Hepatocyte (in vitro differentiated cells): ENCODE measurements at regions not wholly inside any gene's neighbourhood (a gene's known extent, or its start where the extent isn't known, plus 50 kb on each side); places are given as distances from the start of the nearest gene placed in this dataset.

Source experiments
- EZH2 ChIP-seq: fragments of 200-600 bp; sonication (generic); IDR thresholded peaks from 2 replicates; pipeline ENCODE4 v1.6.1; 2016; ENCODE audit warnings: antibody characterized with exemption, mild to moderate bottlenecking, borderline replicate concordance
- EZH2phosphoT487 ChIP-seq: fragments of 200-600 bp; sonication (generic); IDR thresholded peaks from one replicate; pipeline ENCODE4 v1.6.1; 2018; ENCODE audit warnings: antibody characterized with exemption, mild to moderate bottlenecking, low read depth, moderate library complexity; ENCODE audit not compliant: unreplicated experiment, severe bottlenecking
- TF ChIP-seq, protein P1 (sequence below): fragments of 200-600 bp; sonication (generic); IDR thresholded peaks from 2 replicates; pipeline ENCODE4 v1.5.1; 2016; ENCODE audit warnings: antibody characterized with exemption, mild to moderate bottlenecking; ENCODE audit not compliant: poor library complexity

DNA sequence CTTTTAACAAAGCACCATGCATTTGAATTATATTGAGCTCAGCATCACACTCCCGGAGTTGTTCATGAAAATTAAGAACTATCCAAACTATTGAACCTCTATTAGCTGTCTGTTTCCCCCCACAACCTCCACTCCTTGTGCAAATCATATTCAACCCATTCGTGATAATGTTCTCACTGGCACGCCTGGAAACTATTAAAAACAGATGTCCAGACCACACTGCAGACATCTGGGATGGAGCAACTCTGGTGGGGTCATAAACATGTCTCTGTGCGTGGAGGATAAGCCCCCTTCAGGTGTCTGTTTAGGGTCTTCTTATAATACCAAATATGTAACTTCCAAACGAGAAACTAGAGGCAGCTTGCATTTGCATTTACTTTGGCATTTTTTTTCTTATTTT is 193.7 kb downstream of the TFAP2A start:
- TF ChIP-seq, protein P1, sequence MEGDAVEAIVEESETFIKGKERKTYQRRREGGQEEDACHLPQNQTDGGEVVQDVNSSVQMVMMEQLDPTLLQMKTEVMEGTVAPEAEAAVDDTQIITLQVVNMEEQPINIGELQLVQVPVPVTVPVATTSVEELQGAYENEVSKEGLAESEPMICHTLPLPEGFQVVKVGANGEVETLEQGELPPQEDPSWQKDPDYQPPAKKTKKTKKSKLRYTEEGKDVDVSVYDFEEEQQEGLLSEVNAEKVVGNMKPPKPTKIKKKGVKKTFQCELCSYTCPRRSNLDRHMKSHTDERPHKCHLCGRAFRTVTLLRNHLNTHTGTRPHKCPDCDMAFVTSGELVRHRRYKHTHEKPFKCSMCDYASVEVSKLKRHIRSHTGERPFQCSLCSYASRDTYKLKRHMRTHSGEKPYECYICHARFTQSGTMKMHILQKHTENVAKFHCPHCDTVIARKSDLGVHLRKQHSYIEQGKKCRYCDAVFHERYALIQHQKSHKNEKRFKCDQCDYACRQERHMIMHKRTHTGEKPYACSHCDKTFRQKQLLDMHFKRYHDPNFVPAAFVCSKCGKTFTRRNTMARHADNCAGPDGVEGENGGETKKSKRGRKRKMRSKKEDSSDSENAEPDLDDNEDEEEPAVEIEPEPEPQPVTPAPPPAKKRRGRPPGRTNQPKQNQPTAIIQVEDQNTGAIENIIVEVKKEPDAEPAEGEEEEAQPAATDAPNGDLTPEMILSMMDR: no peak
- TF ChIP-seq EZH2: no peak
- no peak for TF ChIP-seq EZH2phosphoT487
